ENCODE measurements at regions not wholly inside any gene's neighbourhood (a gene's known extent, or its start where the extent isn't known, plus 50 kb on each side); places are given as distances from the start of the nearest gene placed in this dataset.

- TF ChIP-seq, protein P1, sequence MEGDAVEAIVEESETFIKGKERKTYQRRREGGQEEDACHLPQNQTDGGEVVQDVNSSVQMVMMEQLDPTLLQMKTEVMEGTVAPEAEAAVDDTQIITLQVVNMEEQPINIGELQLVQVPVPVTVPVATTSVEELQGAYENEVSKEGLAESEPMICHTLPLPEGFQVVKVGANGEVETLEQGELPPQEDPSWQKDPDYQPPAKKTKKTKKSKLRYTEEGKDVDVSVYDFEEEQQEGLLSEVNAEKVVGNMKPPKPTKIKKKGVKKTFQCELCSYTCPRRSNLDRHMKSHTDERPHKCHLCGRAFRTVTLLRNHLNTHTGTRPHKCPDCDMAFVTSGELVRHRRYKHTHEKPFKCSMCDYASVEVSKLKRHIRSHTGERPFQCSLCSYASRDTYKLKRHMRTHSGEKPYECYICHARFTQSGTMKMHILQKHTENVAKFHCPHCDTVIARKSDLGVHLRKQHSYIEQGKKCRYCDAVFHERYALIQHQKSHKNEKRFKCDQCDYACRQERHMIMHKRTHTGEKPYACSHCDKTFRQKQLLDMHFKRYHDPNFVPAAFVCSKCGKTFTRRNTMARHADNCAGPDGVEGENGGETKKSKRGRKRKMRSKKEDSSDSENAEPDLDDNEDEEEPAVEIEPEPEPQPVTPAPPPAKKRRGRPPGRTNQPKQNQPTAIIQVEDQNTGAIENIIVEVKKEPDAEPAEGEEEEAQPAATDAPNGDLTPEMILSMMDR (conservative IDR thresholded peaks at IDR 0.05; ENCODE audit: low read depth, low read length), result no peak
- no peak for TF ChIP-seq EZH2 (IDR thresholded peaks at IDR 0.05; ENCODE audit: borderline replicate concordance, low read depth, low read length, poor library complexity, severe bottlenecking)
Observed at GRCh38 chr10:33803248-33803647, 468.8 kb upstream of the NRP1 start.
